ENCODE measurements at regions not wholly inside any gene's neighbourhood (a gene's known extent, or its start where the extent isn't known, plus 50 kb on each side); places are given as distances from the start of the nearest gene placed in this dataset.

- DNase-seq = no peak
Observed at GRCh38 chr7:131238347-131238931, 89.2 kb upstream of the MKLN1 start.

- no peak for DNase-seq
Observed at GRCh38 chr7:131241386-131241785, 86.3 kb upstream of the MKLN1 start.

- no peak for DNase-seq
Observed at GRCh38 chr7:131242123-131242650, 85.5 kb upstream of the MKLN1 start.

GRCh38 chr7:131244259-131244852, 83.3 kb upstream of the MKLN1 start:
- no peak for DNase-seq

- DNase-seq = no peak
Observed at GRCh38 chr7:131249003-131249402, 78.7 kb upstream of the MKLN1 start.

- DNase-seq = no peak
Observed at GRCh38 chr7:131249483-131249882, 78.2 kb upstream of the MKLN1 start.

- DNase-seq = no peak
Observed at GRCh38 chr7:131250331-131250730, 77.3 kb upstream of the MKLN1 start.

GRCh38 chr7:131251371-131251770, 76.3 kb upstream of the MKLN1 start:
- no peak for DNase-seq

- DNase-seq = no peak
Observed at GRCh38 chr7:131252976-131253375, 74.7 kb upstream of the MKLN1 start.

GRCh38 chr7:131254211-131254610, 73.5 kb upstream of the MKLN1 start:
- DNase-seq = no peak

GRCh38 chr7:131255242-131255641, 72.4 kb upstream of the MKLN1 start:
- DNase-seq = no peak

GRCh38 chr7:131261476-131261994, 66.1 kb upstream of the MKLN1 start:
- no peak for DNase-seq

- DNase-seq = no peak
Observed at GRCh38 chr7:131265227-131265626, 62.4 kb upstream of the MKLN1 start.

- DNase-seq = no peak
Observed at GRCh38 chr7:131267631-131268030, 60.0 kb upstream of the MKLN1 start.

- no peak for DNase-seq
Observed at GRCh38 chr7:131268906-131269305, 58.8 kb upstream of the MKLN1 start.

- no peak for DNase-seq
Observed at GRCh38 chr7:131272086-131272485, 55.6 kb upstream of the MKLN1 start.

- DNase-seq = no peak
Observed at GRCh38 chr7:131274986-131275385, 52.7 kb upstream of the MKLN1 start.

- DNase-seq = no peak
Observed at GRCh38 chr7:131276190-131276589, 51.5 kb upstream of the MKLN1 start.

GRCh38 chr7:131276748-131277147, 50.9 kb upstream of the MKLN1 start:
- DNase-seq = no peak
